Cerebellar cortex (tissue), 1 donor: ENCODE measurements at regions not wholly inside any gene's neighbourhood (a gene's known extent, or its start where the extent isn't known, plus 50 kb on each side); places are given as distances from the start of the nearest gene placed in this dataset.

ENCODE experiments used
- DNase-seq: peaks from one replicate; pipeline ENCODE4 v3.0.0-alpha.2; 2015; ENCODE audit warnings: low spot score

DNA sequence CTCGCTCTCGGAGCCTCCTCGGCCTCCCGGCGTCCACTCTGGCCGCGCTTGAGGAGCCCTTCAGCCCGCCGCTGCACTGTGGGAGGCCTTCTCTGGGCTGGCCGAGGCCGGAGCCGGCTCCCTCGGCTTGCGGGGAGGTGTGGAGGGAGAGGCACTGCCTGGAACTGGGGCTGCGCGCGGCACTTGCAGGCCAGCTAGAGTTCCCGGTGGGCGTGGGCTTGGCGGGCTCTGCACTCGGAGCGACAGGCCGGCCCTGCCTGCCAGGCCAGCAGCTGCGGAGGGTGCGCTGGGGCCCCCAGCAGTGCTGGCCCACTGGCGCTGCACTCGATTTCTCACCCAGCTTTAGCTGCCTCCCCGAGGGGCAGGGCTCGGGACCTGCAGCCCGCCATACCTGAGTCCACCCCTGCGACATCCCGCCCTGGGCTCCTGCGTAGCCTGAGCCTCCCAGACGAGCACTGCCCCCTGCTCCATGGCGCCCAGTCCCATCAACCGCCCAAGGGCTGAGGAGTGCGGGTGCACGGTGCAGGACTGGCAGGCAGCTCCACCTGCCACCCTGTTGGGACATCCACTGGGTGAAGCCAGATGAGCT lies 765.0 kb downstream of the IGSF11 start:
- no peak for DNase-seq

DNA sequence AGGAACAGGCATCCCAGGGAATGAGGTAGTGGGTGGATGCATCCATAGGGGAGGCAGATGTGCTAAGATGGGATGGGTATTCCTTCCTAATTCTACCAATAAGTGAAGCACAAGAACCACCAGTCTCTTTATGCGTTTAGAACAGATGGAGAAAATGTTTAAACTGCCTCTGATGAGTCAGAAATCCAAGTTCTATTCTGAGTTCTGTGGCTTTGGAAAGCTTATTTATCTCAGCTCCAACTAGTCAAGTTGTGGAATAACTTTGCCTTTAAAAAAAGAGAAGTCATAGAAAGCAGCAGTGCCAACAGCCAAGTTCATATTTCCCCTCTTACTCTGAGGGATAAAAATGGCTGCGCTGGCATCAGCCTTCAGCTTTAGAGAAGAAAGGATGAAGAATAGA lies 761.7 kb downstream of the IGSF11 start:
- no peak for DNase-seq

DNA sequence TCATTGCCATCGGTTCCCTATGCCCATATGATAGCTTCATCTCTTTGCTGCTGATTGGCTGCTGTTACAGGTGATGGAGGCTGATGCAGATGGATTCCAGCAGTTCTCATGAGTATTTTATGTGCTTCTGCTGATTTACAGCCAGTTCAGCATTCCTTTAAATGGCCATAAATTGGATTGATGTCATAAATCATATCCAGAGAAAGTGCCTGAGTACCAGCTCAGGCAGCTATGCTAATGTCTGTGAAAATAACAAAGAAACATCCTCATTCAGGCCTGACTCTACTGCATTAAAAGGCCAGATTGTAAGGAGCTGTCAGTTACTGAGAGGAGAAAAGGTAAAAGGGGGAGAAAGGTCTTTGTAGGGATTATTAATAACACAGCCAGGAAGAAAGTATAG lies 756.8 kb downstream of the IGSF11 start:
- DNase-seq: no peak

DNA sequence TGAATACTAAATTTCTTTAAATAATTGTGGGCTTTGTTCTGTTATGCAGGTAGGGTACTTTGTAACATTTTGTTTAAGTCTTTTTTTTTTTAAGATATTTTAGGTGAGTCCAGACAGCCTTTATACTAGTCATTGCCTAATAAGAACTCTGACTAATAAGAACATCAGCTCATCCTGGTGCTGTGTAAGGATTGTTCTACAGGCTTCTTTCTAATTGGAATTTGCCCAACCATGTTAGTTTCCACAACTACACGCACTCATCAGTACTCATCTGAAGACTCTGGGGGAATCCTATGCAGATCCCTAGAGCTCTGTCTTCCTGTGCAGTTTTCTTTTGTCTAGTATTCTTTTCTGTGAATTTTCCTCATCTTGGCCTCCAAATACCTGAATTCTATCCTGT lies 741.8 kb downstream of the IGSF11 start:
- no peak for DNase-seq

DNA sequence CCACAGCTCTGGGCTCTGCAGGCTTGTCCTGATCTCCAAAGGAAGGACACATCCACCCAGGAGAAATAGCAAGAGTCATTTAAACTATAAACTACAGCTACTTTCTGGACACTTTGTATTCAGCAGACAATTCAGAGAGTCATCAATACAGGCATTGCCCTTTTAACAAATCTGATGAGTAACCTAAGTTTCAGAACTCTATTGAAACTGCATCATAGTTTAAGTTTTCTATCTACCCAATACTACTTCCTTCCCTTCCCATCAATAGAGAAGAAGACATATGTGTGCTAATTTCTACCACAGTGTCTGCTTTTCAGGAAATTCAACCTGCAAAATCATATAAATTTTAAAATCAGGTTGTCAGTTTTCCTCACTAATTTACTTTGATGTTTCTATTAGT lies 736.5 kb downstream of the IGSF11 start:
- no peak for DNase-seq

DNA sequence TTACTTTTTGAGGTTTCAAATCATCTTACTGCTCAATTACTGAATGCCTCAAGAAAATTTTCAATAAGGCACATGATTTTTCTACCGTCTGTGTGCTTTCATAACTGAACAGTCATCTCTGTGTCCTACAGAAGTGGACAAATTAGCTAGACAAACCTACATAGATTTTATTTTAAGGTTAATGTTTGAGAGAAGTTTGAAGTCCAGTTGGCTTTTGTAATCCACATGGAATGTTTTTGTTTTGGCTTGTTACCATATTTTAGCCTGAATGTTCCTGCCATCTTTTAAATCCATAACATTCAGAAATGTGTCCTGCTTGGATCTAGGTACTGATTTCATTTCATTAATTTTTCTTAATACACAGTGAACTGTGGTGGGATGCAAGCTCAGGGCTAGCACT lies 730.1 kb downstream of the IGSF11 start:
- DNase-seq: no peak

DNA sequence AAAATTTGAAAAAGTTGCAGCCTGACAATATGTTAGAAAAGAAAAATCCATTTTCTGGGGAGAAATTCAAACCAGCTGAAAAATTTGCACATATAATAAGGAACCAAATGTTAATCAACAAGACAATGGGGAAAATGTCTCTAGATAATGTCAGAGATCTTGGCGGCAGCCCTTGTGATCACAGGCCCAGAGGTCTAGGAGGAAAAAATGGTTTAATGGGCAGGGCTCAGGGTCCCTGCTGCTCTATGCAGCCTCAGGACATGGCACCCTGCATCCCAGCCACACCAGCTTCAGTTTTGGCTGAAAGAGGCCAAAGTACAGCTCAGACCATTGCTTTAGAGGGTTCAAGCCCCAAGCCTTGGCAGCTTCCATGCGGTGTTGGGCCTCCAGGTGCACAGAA lies 701.9 kb downstream of the IGSF11 start:
- no peak for DNase-seq

DNA sequence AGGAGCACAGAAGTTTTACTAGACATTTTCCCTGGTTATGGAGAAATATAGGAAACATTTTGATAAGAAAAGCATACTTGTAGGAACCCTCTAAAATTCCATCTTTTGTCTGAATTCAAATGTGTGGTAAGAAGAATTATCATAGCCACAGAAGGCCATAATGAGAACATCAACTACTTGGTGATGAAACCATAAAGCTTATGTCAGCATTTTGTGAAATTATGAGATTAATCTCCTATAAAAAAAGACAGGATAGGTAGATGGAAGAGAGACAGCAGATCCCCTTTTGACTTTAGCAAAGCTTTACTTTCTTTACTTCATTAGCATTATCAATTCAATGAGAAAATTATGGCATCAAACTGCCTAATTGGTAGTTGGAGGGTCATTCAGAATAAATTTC lies 697.0 kb downstream of the IGSF11 start:
- DNase-seq: no peak

DNA sequence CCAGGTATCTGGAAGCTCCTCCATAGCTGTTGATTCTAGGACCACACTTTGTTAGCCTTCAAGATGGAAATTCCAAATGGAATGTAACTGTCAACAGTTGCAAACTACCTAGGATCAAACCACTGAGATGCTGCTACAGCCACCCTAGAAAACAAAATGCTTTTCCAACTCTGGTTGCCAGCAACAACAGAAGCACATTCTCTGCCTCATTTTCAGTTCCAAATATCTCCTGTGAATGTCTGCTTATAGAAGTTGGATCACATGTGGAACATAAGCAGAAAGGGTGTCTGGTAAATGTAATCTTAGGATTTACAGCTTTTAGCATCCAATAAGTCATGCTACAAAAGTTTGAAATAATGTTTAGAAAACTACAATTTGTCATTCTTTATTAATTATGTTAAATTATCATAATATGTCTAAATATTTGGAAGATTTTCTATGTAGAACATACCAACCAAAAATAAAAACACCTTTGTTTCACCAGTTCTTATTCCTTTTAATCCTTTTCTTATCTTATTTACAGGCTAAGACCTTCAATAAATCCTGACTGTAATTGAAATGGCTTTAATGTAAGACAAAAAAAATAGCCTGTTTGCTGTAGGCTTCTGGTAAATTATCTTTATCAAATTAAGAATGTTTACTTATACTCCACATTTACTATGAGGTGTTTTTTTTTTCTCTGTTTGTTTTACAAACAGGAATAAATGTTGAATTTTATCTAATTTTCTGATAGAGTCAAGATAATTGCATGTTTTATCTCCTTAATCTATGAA lies 687.1 kb downstream of the IGSF11 start:
- DNase-seq: no peak

DNA sequence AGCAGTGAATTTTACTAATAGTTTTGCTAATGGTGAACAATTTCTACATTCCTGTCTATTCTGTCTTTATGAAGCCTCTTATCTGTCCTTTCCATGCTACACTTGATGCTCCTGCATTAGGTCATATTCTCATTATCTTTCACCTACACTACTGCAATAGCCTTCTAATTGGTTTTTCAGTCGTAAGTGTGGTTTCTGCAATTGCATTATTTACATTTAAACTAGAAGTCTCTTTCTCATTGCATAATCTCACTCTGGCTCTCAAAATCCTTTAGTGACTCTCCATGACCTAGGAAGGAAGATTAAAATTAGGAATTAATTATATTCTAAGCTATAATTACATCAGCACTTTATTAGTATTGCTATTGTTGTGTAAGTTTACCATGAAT lies 686.5 kb downstream of the IGSF11 start:
- DNase-seq: no peak

DNA sequence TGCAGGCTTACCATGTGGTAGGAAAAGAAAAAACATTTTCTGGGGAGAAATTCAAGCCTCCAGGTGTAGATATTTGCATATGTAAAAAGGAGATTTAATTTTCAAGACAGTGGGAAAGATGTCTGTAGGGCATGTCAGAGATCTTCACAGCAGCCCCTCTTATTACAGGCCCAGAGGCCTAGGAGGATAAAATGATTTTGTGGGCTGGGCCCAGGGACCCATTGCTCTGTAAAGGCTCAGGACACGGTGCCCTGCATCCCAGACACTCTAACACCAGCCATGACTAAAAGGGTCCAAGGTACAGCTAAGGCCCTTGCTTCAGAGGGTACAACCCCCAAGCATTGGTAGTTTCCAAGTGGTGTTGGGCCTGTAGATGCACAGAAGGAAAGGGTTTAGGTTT lies 680.1 kb downstream of the IGSF11 start:
- DNase-seq: no peak

DNA sequence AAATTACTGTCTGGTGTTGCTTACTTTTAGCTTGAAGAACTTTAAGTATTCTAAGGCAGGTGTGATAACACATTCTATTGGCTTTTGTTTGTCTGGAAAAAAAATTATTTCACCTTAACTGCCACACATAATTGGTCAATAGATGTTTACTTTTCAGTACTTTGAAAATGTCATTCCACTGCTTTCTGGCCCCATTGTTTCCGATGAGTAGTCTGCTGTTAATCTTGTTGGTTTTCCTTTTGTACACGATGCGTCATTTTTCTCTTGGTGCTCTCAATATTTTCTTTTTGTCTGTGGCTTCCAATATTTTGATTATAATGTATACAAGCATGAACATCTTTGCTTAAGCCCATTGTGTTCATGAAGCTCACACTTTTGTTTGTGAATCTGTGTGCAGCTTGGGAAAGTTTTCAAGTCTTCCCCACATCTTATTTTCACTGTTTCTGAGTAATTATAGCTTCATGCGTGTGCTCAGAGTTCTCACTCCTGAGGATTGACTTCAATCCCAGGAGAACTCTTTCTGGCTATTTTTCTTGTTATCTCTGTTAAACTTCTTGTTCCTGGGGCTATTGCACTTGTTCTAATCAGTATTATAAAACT lies 664.7 kb downstream of the IGSF11 start:
- DNase-seq: no peak

DNA sequence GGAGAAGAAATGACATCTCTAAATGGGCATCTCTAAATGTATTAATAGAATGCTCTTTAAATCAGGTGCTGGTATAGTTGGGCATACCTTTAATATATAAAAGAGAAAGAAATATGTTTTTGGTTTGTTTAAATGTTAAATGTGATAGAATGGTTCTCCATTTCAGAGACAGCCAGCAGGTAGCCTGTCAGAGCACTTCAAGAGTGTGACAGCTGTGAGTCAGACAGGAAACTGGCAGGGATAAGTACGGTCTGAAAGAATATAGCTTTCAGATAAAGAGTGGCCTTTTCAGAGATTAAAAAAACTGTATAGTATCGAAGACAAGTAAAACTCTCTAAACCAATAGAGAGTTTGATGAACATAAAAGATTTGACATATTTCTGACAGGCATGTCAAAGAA lies 654.1 kb downstream of the IGSF11 start:
- DNase-seq: no peak

DNA sequence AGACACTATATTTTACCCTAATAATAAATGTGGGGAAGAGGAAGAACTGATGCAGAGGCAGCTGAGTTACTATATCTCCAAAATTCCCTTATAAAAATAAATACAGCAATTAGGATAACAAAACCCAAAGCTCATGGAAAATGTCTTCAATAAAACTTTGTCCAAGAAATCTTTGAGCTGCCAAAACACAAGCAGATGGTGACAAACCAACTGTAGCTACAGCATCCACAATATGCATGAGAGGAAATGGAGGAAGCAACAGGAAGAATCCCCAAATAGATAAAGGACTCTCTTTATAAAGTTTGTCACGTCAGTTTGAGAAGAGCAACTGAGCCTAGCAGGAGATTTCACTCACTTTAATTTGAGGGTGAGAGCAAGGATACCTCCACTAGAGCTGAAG lies 638.2 kb downstream of the IGSF11 start:
- DNase-seq: no peak

DNA sequence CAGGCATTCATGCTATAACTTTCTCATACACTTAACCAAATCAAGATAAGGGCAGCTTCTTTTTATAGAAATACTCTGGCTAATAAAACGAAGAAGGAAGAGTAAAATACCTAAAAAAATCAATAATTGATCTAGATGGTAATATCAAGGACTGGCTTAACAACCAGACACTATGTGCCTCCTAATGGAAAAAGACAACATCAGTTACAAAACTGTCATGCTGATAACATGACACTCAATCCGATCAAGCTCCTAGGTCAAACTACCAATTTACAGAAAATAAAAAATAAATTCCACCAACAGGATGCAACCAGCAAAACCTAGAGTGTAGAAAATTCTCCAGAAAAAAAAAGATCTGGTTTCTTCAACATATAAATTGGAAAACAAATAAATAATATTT lies 634.6 kb downstream of the IGSF11 start:
- no peak for DNase-seq

DNA sequence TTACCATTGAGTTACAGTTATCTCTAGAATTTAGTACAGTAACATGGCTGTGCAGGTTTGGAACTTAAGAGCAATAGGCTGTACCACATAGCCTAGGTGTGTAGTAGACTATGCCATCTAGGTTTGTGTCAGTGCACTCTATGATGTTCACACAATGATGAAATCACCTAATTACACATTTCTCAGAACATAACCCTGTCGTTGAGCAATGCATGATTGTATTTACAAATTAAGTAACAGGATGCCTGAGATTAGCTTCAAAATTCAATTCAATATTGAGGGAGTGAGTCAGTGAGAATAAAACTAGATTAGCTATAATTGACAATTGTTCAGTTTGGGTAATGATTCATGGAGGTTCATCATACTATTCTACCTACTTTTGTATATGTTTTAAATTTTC lies 633.8 kb downstream of the IGSF11 start:
- DNase-seq: no peak

DNA sequence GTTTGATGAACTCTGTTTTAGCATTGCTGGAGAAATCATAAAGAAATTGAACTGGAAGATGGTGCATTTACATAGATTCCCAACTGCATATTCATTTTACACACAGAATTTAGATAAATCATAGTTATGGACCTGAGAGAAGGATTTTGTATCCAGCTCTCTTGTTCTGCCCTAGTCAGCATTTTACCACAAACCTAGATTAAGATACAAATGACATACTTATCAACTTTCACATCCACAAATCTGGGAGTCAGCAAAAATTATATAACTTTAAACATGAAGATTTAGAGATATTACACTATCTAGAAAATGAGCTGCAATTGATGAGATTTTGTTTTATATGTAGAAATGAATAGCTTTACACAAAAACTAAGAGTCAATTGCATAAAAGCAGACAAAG lies 632.8 kb downstream of the IGSF11 start:
- no peak for DNase-seq

DNA sequence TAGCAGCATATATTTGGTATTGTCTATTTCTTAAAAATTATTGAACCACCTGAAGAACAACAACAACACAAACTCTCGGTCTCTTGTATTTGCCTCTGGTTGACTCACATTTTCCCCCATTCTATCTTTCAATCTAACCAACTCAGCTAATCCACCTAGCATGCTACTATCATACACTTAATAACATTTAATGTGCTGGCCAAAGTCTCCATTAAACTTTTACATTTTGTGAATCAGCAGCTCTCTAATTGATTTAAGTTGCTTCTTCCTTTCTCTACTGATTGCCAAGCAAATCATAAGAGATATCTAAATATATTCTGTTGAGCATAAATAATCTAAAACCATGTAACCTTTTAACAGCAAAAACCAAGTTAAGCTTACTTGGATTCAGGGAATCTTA lies 631.7 kb downstream of the IGSF11 start:
- no peak for DNase-seq

DNA sequence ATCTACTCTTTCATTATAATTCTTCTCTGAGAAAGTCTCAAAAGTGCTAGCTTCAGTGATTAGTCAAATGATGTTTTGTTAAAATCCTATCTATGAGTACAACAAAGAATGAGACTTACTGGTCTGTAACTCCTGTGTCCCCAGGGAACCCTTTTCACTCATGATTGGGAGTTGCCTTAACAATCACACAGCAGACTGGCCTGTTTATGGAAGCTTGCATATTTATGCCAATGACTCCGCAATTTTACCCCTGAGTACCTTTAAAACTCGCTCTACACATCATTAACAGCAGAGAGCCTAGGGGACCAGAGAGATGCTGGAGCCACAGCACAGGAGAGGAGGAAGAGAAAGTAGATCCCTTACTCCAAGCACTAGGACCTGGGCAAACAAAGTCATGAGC lies 628.1 kb downstream of the IGSF11 start:
- DNase-seq: no peak

DNA sequence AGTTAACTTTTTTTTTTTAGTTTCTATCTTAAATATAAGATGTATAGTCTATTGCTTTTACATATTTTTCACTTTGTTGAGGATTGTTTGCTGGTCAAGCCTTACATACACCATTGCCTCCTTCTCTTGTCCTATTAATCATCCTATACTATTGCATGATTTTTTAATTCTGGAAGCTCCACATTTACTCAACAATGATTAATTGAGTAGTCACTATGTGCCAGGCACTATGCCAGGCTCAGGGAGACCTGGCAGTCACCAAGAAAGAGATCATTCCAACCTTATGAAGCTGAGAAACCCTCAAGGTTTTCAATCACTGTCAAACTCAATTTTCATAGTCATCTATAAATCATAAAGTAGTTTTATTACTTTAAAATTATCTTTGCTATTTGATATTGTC lies 626.2 kb downstream of the IGSF11 start:
- DNase-seq: no peak

DNA sequence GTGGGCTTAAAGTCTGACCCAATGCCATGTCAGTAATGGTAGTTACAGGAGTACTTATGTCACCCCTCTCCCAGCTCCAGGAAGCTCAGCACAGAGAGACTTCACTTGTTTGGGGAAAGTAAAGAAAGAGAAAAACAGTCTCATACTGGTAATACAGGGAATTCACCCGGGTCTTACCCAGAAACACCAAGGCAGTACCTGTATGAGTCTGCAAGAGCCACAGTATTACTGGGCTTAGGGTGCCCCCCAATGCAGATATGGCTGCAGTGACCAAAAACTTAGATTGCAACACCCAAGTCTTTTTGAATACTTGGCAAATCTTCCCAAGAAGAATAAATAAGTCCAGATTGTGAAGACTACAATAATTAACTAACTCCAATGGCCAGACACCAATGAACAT lies 622.1 kb downstream of the IGSF11 start:
- DNase-seq: no peak

DNA sequence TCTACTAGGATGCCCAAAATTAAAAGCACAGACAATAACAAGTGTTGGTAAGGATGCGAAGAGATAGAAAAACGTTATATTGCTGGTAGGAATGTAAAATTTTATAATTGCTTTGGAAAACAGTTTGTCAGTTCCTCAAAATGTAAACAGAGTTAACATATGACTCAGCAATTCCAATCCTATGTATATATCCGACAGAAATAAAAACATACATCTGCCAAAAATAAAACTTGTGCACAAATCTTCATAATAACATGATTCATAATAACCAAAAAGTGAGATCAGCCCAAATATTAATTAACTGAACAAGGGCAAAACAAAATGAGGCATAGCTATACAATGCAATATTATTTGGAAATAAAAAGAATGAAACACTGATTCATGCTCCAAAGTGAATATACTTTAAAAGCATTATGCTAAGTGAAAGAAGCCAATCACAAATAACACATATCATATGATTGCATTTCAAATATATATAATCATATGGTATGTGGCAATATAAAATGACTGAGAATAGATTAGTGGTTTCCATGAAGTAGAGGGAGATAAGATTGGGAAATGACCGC lies 609.3 kb downstream of the IGSF11 start:
- DNase-seq: no peak

DNA sequence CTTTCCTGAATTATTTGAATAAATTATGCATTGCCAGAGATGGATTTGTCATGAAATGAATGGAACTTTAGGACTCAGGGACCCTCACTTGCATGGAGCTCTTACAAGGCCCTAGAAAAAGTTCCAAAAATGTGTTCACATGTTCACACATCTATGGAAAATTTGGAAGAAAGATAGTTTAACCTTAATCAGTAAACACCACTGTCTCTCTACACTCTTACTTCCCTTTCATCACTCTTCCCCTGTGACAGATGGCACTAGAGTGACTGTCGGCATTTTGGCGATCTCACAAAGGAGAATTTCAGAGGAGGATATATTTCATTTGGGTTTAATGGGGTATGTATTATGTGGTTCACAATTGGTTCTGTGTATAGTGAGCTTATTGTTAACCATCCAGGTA lies 600.8 kb downstream of the IGSF11 start:
- no peak for DNase-seq
